Neutrophil (primary cell): ENCODE measurements at regions not wholly inside any gene's neighbourhood (a gene's known extent, or its start where the extent isn't known, plus 50 kb on each side); places are given as distances from the start of the nearest gene placed in this dataset.
A peak's percentile ranks its signal among the peaks of the same experiment; 100 is the strongest.
"Not testable (repeated sequence)": the region's sequence is repeated elsewhere in the genome, so short reads cannot be mapped to it uniquely, and the experiment has no call there.

Experiments used
- H3K27ac ChIP-seq: fragments of 200-600 bp; sonication (generic); 2 replicates; pipeline ENCODE4 v1.5.1; 2016; ENCODE audit warnings: mild to moderate bottlenecking, moderate library complexity
- H3K27me3 ChIP-seq: fragments of 200-600 bp; sonication (generic); 2 replicates; pipeline ENCODE4 v1.6.0; 2016; ENCODE audit warnings: mild to moderate bottlenecking
- H3K36me3 ChIP-seq: fragments of 200-600 bp; sonication (generic); 2 replicates; pipeline ENCODE4 v1.5.1; 2017
- H3K4me1 ChIP-seq, 2 experiments: fragments of 200-600 bp in 1 of 2; sonication (generic) in 1 of 2; 1 replicate in 1 of 2; 2 replicates in 1 of 2; pipeline versions ENCODE4 v1.5.1 to v1.6.1; 2013 to 2016; ENCODE audit warnings: low read depth in 1 of 2, low read length in 1 of 2, mild to moderate bottlenecking in 1 of 2, moderate library complexity in 1 of 2; ENCODE audit not compliant: control insufficient read depth in 1 of 2, insufficient read depth in 1 of 2
- H3K4me3 ChIP-seq, 2 experiments: fragments of 200-600 bp in 1 of 2; sonication (generic) in 1 of 2; 1 replicate in 1 of 2; 2 replicates in 1 of 2; pipeline ENCODE4 v1.5.1; 2013 to 2016; ENCODE audit warnings: low read depth in 1 of 2, low read length in 1 of 2, mild to moderate bottlenecking in 1 of 2, moderate library complexity in 1 of 2
- H3K9me3 ChIP-seq: fragments of 200-600 bp; sonication (generic); 2 replicates; pipeline ENCODE4 v1.5.1; 2016
- CTCF ChIP-seq: fragments of 200-600 bp; sonication (generic); IDR thresholded peaks from 2 replicates; pipeline ENCODE4 v1.5.1; 2016; ENCODE audit warnings: antibody characterized with exemption

- TF ChIP-seq CTCF, result no peak
- no peak overlapping the region for H3K4me3 ChIP-seq
- peaks cover 16 to 29% of the 10 kb centered on the region in 2 experiments for H3K4me1 ChIP-seq
- H3K27me3 ChIP-seq, result no peaks in the 10 kb centered on the region
- no peak overlapping the region for H3K27ac ChIP-seq
- H3K9me3 ChIP-seq, result no peaks in the 10 kb centered on the region
- no peaks in the 10 kb centered on the region for H3K36me3 ChIP-seq
Observed at GRCh38 chr7:66442385-66442784, 186.3 kb upstream of the KCTD7 start.

GRCh38 chr7:66443946-66444345, 184.7 kb upstream of the KCTD7 start:
- no peak overlapping the region for H3K4me3 ChIP-seq
- no peak for TF ChIP-seq CTCF
- H3K9me3 ChIP-seq, result no peaks in the 10 kb centered on the region
- no peaks in the 10 kb centered on the region for H3K27me3 ChIP-seq
- H3K27ac ChIP-seq, result peak overlapping the region; percentile 60
- H3K4me1 ChIP-seq, result peaks cover 16 to 28% of the 10 kb centered on the region in 2 experiments
- no peaks in the 10 kb centered on the region for H3K36me3 ChIP-seq

- H3K27me3 ChIP-seq, H3K36me3 ChIP-seq, H3K4me3 ChIP-seq, H3K9me3 ChIP-seq, H3K27ac ChIP-seq: not testable (repeated sequence)
- H3K4me1 ChIP-seq, result peaks cover 12 to 15% of the 10 kb centered on the region in 2 experiments
Observed at GRCh38 chr7:66447007-66447406, 181.7 kb upstream of the KCTD7 start.

GRCh38 chr7:66450814-66451213, 177.9 kb upstream of the KCTD7 start:
- H3K36me3 ChIP-seq, H3K4me3 ChIP-seq, H3K27me3 ChIP-seq, H3K27ac ChIP-seq, H3K9me3 ChIP-seq: not testable (repeated sequence)
- peaks cover 15% of the 10 kb centered on the region in 2 experiments for H3K4me1 ChIP-seq

- not testable (repeated sequence) for H3K9me3 ChIP-seq, H3K27ac ChIP-seq, H3K4me3 ChIP-seq, H3K36me3 ChIP-seq, H3K27me3 ChIP-seq
- H3K4me1 ChIP-seq, result peaks cover 15% of the 10 kb centered on the region in 2 experiments
Observed at GRCh38 chr7:66451713-66452112, 177.0 kb upstream of the KCTD7 start.

- TF ChIP-seq CTCF, result no peak
- Histone ChIP-seq H3K36me3 (no peaks in the 10 kb centered on the region), H3K27me3 (no peaks in the 10 kb centered on the region), H3K9me3 (no peaks in the 10 kb centered on the region), H3K4me1 (peaks cover 15% of the 10 kb centered on the region in 2 experiments), H3K4me3 (no peak overlapping the region), H3K27ac (no peak overlapping the region)
Observed at GRCh38 chr7:66452165-66452564, 176.5 kb upstream of the KCTD7 start.

- Histone ChIP-seq H3K27ac (no peak overlapping the region), H3K9me3 (no peaks in the 10 kb centered on the region), H3K4me1 (peaks cover 15% of the 10 kb centered on the region in 2 experiments), H3K36me3 (no peaks in the 10 kb centered on the region), H3K4me3 (no peak overlapping the region), H3K27me3 (no peaks in the 10 kb centered on the region)
- no peak for TF ChIP-seq CTCF
Observed at GRCh38 chr7:66453340-66453739, 175.3 kb upstream of the KCTD7 start.
